CD4-positive, alpha-beta T cell (primary cell): ENCODE measurements at regions not wholly inside any gene's neighbourhood (a gene's known extent, or its start where the extent isn't known, plus 50 kb on each side); places are given as distances from the start of the nearest gene placed in this dataset.

Experiments used
- ATAC-seq: fragments of 200-7000 bp; cut with Tn5 transposase; one replicate; pipeline ENCODE4 v1.10.0; 2022; ENCODE audit warnings: mild to moderate bottlenecking; ENCODE audit not compliant: poor library complexity
- CTCF ChIA-PET: fragments of 350-600 bp; sonication (Branson Sonifier 250); formaldehyde crosslinking; loops from one replicate; lab custom pipeline; 2021; ENCODE audit warnings: antibody characterized with exemption, inconsistent platforms; lab: Charles Lee
- POLR2A ChIA-PET: fragments of 350-600 bp; sonication (Branson Sonifier 250); formaldehyde crosslinking; loops from one replicate; lab custom pipeline; 2021; ENCODE audit warnings: antibody characterized with exemption, inconsistent platforms; lab: Charles Lee
- DNase-seq, 14 experiments: peaks; one replicate each; pipeline ENCODE4 v3.0.0-alpha.2; 2013 to 2020; ENCODE audit warnings: mixed read lengths in 2 of 14
- H3K27ac ChIP-seq, 2 donors: one replicate each; pipeline versions ENCODE4 v1.5.1 to v1.7.0; 2013; ENCODE audit warnings: low read length in 2 of 2, low read depth in 1 of 2, mild to moderate bottlenecking in 1 of 2
- H3K27me3 ChIP-seq, 2 experiments: 1 replicate in 1 of 2; 2 replicates in 1 of 2; pipeline versions ENCODE4 v1.6.1 to v1.7.0; 2013; ENCODE audit warnings: low read length in 2 of 2, control low read depth in 1 of 2, mild to moderate bottlenecking in 1 of 2, moderate library complexity in 1 of 2; ENCODE audit not compliant: insufficient read depth in 2 of 2, control insufficient read depth in 1 of 2
- H3K36me3 ChIP-seq: one replicate; pipeline ENCODE4 v1.6.1; 2013; ENCODE audit warnings: low read length, control low read depth; ENCODE audit not compliant: insufficient read depth
- H3K4me1 ChIP-seq: one replicate; pipeline ENCODE4 v1.6.1; 2013; ENCODE audit warnings: low read length, control low read depth; ENCODE audit not compliant: insufficient read depth
- H3K4me3 ChIP-seq: one replicate; pipeline ENCODE4 v1.5.1; 2013; ENCODE audit warnings: mild to moderate bottlenecking, low read length, moderate library complexity
- H3K9me3 ChIP-seq, 2 experiments: 1 replicate in 1 of 2; 2 replicates in 1 of 2; pipeline versions ENCODE4 v1.6.1 to v1.7.0; 2013; ENCODE audit warnings: low read length in 2 of 2, mild to moderate bottlenecking in 2 of 2, control low read depth in 1 of 2, moderate library complexity in 1 of 2; ENCODE audit not compliant: control insufficient read depth in 1 of 2, insufficient read depth in 1 of 2
- H3K27ac Mint-ChIP-seq: one replicate; pipeline ENCODE4 v1.8.0; 2020; ENCODE audit warnings: mixed read lengths
- H3K27me3 Mint-ChIP-seq: one replicate; pipeline ENCODE4 v1.8.0; 2021; ENCODE audit warnings: mixed read lengths
- H3K36me3 Mint-ChIP-seq: one replicate; pipeline ENCODE4 v1.8.0; 2021; ENCODE audit warnings: low read depth, mixed read lengths
- H3K4me1 Mint-ChIP-seq: one replicate; pipeline ENCODE4 v1.8.0; 2021; ENCODE audit warnings: low read depth, mixed read lengths
- H3K4me3 Mint-ChIP-seq: one replicate; pipeline ENCODE4 v1.8.0; 2020; ENCODE audit warnings: mild to moderate bottlenecking, mixed read lengths
- H3K9me3 Mint-ChIP-seq: one replicate; pipeline ENCODE4 v1.8.0; 2020; ENCODE audit warnings: mixed read lengths
- CTCF ChIP-seq: fragments of 200-600 bp; IDR thresholded peaks from one replicate; pipeline ENCODE4 v1.8.0; 2022; ENCODE audit warnings: antibody characterized with exemption, mild to moderate bottlenecking
- intact Hi-C, 2 experiments: fragments of 100-400 bp; cut with DNase I in 1 of 2; cut with micrococcal nuclease in 1 of 2; formaldehyde crosslinking; loops; one replicate each; pipeline versions ENCODE4 v1.15.1 to v1.9.0; 2023 to 2025; cut with DNase I, micrococcal nuclease

- no peak overlapping the region for H3K27ac Mint-ChIP-seq
- H3K27ac ChIP-seq, result no peak overlapping the region
- no peaks in the 10 kb centered on the region for H3K4me1 Mint-ChIP-seq
- no peak for TF ChIP-seq CTCF
- no peak overlapping the region for H3K4me3 ChIP-seq
- intact Hi-C loops, result loop anchor here in 1 of 2 experiments (10.0 kb wide), 1 partner anchor 465 kb away; no protein-coding TSS in a partner anchor
- H3K36me3 ChIP-seq, result no peaks in the 10 kb centered on the region
- no peaks in the 10 kb centered on the region for H3K36me3 Mint-ChIP-seq
- no peaks in the 10 kb centered on the region for H3K27me3 ChIP-seq
- H3K27me3 Mint-ChIP-seq, result no peaks in the 10 kb centered on the region
- H3K4me3 Mint-ChIP-seq, result no peak overlapping the region
- no peaks in the 10 kb centered on the region for H3K9me3 Mint-ChIP-seq
- no peak for ATAC-seq
- no peak for DNase-seq
- ChIA-PET CTCF (no interaction called here), POLR2A (interaction anchor here (0.6 kb wide), 1 partner anchor 760 kb away, joined by 3 read pairs; no protein-coding TSS in a partner anchor)
- H3K4me1 ChIP-seq, result no peaks in the 10 kb centered on the region
- H3K9me3 ChIP-seq, result no peaks in the 10 kb centered on the region
Observed at GRCh38 chr14:65160091-65160490, 57.8 kb upstream of the MAX start.

GRCh38 chr14:65162031-65162430 is 59.7 kb upstream of the MAX start:
- DNase-seq (no peak), ATAC-seq (no peak)
- TF ChIP-seq CTCF, result no peak
- Mint-ChIP-seq H3K27ac (no peak overlapping the region), H3K27me3 (no peaks in the 10 kb centered on the region), H3K4me3 (no peak overlapping the region), H3K9me3 (no peaks in the 10 kb centered on the region), H3K36me3 (no peaks in the 10 kb centered on the region), H3K4me1 (peaks cover 5% of the 10 kb centered on the region)
- H3K9me3 ChIP-seq, result no peaks in the 10 kb centered on the region
- intact Hi-C loops, result loop anchor here in 1 of 2 experiments (10.0 kb wide), 1 partner anchor 463 kb away; no protein-coding TSS in a partner anchor
- H3K27me3 ChIP-seq, result no peaks in the 10 kb centered on the region
- CTCF ChIA-PET, result interaction anchor here (0.9 kb wide), 1 partner anchor 662 kb away, joined by 3 read pairs; no protein-coding TSS in a partner anchor
- H3K4me3 ChIP-seq, result no peak overlapping the region
- H3K36me3 ChIP-seq, result no peaks in the 10 kb centered on the region
- H3K27ac ChIP-seq, result no peak overlapping the region
- POLR2A ChIA-PET, result no interaction called here
- no peaks in the 10 kb centered on the region for H3K4me1 ChIP-seq

- H3K4me3 ChIP-seq, result no peak overlapping the region
- no peaks in the 10 kb centered on the region for H3K4me1 ChIP-seq
- Mint-ChIP-seq H3K27me3 (no peaks in the 10 kb centered on the region), H3K4me3 (no peak overlapping the region), H3K4me1 (peaks cover 5% of the 10 kb centered on the region), H3K27ac (no peak overlapping the region), H3K36me3 (no peaks in the 10 kb centered on the region), H3K9me3 (no peaks in the 10 kb centered on the region)
- ChIA-PET CTCF (interaction anchor here (0.6 to 2.3 kb wide), 17 partner anchors 11 to 1239 kb away, joined by 3 to 19 read pairs (median 3); no protein-coding TSS in a partner anchor), POLR2A (interaction anchor here (0.7 to 2.0 kb wide), 6 partner anchors 32 to 763 kb away, joined by 3 to 9 read pairs (median 4); partner anchors contain the start of gene FUT8)
- no peaks in the 10 kb centered on the region for H3K9me3 ChIP-seq
- H3K27me3 ChIP-seq, result no peaks in the 10 kb centered on the region
- no peak overlapping the region for H3K27ac ChIP-seq
- intact Hi-C loops, result loop anchor here (1.0 to 10.0 kb wide), 7 partner anchors 248 to 1195 kb away; partner anchors contain the start of gene FUT8 (in 2 of the 2)
- DNase-seq (peak in 13 of 14 experiments; percentile 4 to 79 (median 21)), ATAC-seq (peak; percentile 54)
- TF ChIP-seq CTCF, result peak; percentile 93
- no peaks in the 10 kb centered on the region for H3K36me3 ChIP-seq
Observed at GRCh38 chr14:65164068-65164824, 61.9 kb upstream of the MAX start.
